Activated T-cell treated with anti-CD3 and anti-CD28 coated beads, Interleukin-2, amount 50 U/mL, for 4 hours (primary cell): ENCODE measurements at regions not wholly inside any gene's neighbourhood (a gene's known extent, or its start where the extent isn't known, plus 50 kb on each side); places are given as distances from the start of the nearest gene placed in this dataset.

Source experiments
- ATAC-seq, 2 donors: fragments of 200-7000 bp; cut with Tn5 transposase; one replicate each; pipeline ENCODE4 v1.10.0; 2021
- DNase-seq: peaks from one replicate; pipeline ENCODE4 v3.0.0-alpha.2; 2020
- H3K27me3 Mint-ChIP-seq: one replicate; pipeline ENCODE4 v1.8.0; 2021; ENCODE audit warnings: low read depth, mixed read lengths
- H3K36me3 Mint-ChIP-seq: one replicate; pipeline ENCODE4 v1.8.0; 2022; ENCODE audit warnings: mixed read lengths; ENCODE audit not compliant: insufficient read depth
- H3K4me1 Mint-ChIP-seq: one replicate; pipeline ENCODE4 v1.8.0; 2021; ENCODE audit warnings: low read depth, mixed read lengths
- H3K4me3 Mint-ChIP-seq: one replicate; pipeline ENCODE4 v1.8.0; 2021; ENCODE audit warnings: mild to moderate bottlenecking, moderate library complexity, mixed read lengths
- H3K9me3 Mint-ChIP-seq: one replicate; pipeline ENCODE4 v1.8.0; 2021; ENCODE audit warnings: mixed read lengths

DNA sequence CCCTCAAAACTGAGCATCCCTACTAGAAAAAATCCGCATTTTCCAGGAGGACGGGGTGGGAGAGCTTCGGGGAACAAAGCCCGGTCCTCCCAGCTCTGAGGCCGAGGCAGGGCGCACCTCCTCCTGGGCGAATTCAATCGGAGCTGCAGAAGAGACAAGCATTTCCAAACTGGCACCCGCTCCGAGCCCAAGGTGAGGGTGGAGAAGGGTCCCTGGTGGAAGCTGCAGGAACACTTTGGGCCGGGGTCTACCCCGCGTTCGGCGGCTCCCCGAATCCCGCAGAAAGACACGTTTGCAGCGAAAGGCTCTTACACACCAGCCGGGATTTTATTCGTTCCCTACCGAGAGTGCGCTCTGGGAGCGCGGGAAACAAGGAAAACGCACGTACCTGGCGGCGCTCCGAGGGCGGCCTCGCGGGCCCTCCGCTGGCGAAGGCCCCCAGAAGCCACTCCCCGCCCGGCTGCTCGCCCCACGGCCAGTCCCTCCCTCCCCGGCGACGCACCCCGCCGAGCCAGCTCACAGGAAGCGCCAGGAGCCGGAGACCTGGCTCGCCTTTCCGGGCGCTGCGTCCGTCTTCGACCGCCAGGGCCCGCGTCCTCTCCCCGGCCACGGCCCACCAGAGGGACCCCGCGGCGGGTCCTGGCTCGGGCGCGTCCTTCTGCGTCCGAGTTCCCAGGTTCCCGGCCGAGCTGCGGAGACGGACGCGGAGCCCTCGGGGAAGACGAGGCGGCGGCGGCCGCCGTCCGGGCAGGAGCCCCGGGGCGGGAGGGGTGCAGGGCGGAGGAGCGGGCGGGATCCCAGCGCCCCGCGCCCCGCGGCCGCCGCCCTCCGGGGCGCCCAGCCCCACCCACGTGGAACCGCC, 49.8 kb upstream of the BAHCC1 start:
- Mint-ChIP-seq H3K36me3 (no peaks in the 10 kb centered on the region), H3K9me3 (no peaks in the 10 kb centered on the region), H3K4me3 (peak overlapping the region; percentile 67), H3K4me1 (peaks cover 17% of the 10 kb centered on the region), H3K27me3 (peaks cover 45% of the 10 kb centered on the region)
- DNase-seq = no peak
- peak; percentile 55 to 58 for ATAC-seq
